GM10248 (cell line): ENCODE measurements at regions not wholly inside any gene's neighbourhood (a gene's known extent, or its start where the extent isn't known, plus 50 kb on each side); places are given as distances from the start of the nearest gene placed in this dataset.

Experiments used
- CTCF ChIA-PET: fragments of 300-600 bp; sonication (Branson Sonifier 250); formaldehyde crosslinking; extraction: SDS; loops from one replicate; lab custom pipeline; 2021; ENCODE audit warnings: antibody characterized with exemption; lab: Yijun Ruan, JAX
- POLR2A ChIA-PET: fragments of 350-650 bp; sonication (Branson Sonifier 250); formaldehyde crosslinking; extraction: SDS; loops from one replicate; lab custom pipeline; 2020; ENCODE audit warnings: antibody characterized with exemption; lab: Yijun Ruan, JAX
- DNase-seq: peaks from one replicate; pipeline ENCODE4 v3.0.0; 2012; ENCODE audit errors: extremely low spot score
- CTCF ChIP-seq: IDR thresholded peaks from 2 replicates; pipeline ENCODE4 v1.5.1; 2012; ENCODE audit warnings: mild to moderate bottlenecking, low read depth; ENCODE audit errors: extremely low read depth, missing control alignments, control extremely low read depth

- POLR2A ChIA-PET, result no interaction called here
- TF ChIP-seq CTCF, result no peak
- DNase-seq, result no peak
- CTCF ChIA-PET, result no interaction called here
Observed at GRCh38 chr5:2887481-2888348, 136.2 kb upstream of the IRX2 start.

- no peak for DNase-seq
- ChIA-PET POLR2A (no interaction called here), CTCF (no interaction called here)
- TF ChIP-seq CTCF, result no peak
Observed at GRCh38 chr5:2886531-2886930, 135.1 kb upstream of the IRX2 start.

GRCh38 chr5:2883771-2884170 is 132.3 kb upstream of the IRX2 start:
- ChIA-PET CTCF (interaction anchor here (1.2 kb wide), 1 partner anchor 35 kb away, joined by 3 read pairs; no protein-coding TSS in a partner anchor), POLR2A (no interaction called here)
- TF ChIP-seq CTCF, result no peak
- no peak for DNase-seq

GRCh38 chr5:2879701-2880100 is 128.2 kb upstream of the IRX2 start:
- DNase-seq, result no peak
- no peak for TF ChIP-seq CTCF
- POLR2A ChIA-PET, result no interaction called here
- CTCF ChIA-PET, result no interaction called here

GRCh38 chr5:2877522-2877921 is 126.0 kb upstream of the IRX2 start:
- no peak for TF ChIP-seq CTCF
- ChIA-PET CTCF (no interaction called here), POLR2A (no interaction called here)
- no peak for DNase-seq

GRCh38 chr5:2876183-2876582 is 124.7 kb upstream of the IRX2 start:
- no peak for TF ChIP-seq CTCF
- POLR2A ChIA-PET, result no interaction called here
- CTCF ChIA-PET, result no interaction called here
- no peak for DNase-seq

- CTCF ChIA-PET, result no interaction called here
- POLR2A ChIA-PET, result no interaction called here
- TF ChIP-seq CTCF, result no peak
- no peak for DNase-seq
Observed at GRCh38 chr5:2874099-2874498, 122.6 kb upstream of the IRX2 start.
